ENCODE measurements at regions not wholly inside any gene's neighbourhood (a gene's known extent, or its start where the extent isn't known, plus 50 kb on each side); places are given as distances from the start of the nearest gene placed in this dataset.

GRCh38 chr13:76570510-76570971, 315.7 kb downstream of the KCTD12 start:
- DNase-seq (ENCODE audit: low read depth), result no peak
- no peak for TF ChIP-seq CTCF (IDR thresholded peaks at IDR 0.05; ENCODE audit: control insufficient read depth, insufficient read depth, low read depth, low read length, missing control alignments)
- H3K4me3 ChIP-seq (ENCODE audit: control insufficient read depth, low read depth, low read length), result no peak overlapping the region

DNA sequence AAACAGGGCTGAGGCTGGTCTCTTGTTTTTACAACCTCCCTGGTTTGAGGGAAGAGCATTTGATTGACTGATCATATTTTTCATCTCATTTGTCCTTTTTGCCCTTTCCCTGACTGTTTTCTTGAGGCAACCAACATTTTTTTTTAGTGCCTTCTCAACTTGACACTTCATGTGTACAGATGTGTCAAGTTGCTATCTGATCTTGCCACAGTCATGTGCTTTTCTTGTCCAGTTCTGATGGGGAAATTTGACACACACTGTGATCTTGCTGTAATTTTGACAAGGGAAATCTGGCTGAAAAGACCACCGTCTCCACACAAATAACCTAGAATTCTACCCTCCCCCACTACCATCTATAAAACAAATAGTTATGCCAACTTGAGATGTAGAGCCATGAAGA, 329.6 kb downstream of the KCTD12 start:
- H3K4me3 ChIP-seq (ENCODE audit: control insufficient read depth, low read depth, low read length), result no peak overlapping the region
- no peak for DNase-seq (ENCODE audit: low read depth)
- no peak for TF ChIP-seq CTCF (IDR thresholded peaks at IDR 0.05; ENCODE audit: control insufficient read depth, insufficient read depth, low read depth, low read length, missing control alignments)

GRCh38 chr13:76552807-76553206, 333.4 kb downstream of the KCTD12 start:
- H3K4me3 ChIP-seq (ENCODE audit: control insufficient read depth, low read depth, low read length), result no peak overlapping the region
- no peak for DNase-seq (ENCODE audit: low read depth)
- no peak for TF ChIP-seq CTCF (IDR thresholded peaks at IDR 0.05; ENCODE audit: control insufficient read depth, insufficient read depth, low read depth, low read length, missing control alignments)

DNA sequence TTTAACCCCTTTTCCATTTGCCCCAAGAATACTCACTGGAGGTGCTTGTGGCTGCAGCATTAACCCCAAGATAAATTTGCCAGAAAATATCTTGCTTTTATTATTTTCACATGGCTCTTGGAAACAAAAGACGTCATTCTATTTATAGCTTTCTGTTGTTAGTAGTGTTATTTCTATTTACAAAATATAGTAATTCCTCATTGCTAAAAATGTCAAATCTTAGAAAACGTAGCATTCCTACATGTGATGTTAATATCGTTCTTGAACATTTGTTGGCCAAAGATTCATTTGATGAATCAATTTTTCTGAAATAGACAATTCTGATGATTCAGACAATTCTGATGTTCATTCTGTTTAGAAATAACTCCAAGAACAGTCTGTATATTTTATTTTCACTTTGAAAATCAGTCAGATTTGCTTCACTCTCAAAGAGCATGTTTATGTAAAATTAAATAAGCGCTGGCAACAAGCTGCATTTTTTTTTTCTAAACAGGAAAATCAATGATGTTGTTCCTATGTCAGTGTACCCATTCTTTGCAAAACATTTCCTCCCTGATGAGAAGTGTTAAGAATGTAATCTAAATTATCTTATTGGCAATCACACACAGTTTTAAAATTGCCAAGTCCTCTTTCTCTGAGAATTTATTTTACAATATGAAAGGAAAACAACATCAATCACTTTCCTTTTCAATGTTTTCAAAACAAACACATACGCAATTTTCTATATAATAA, 334.0 kb downstream of the KCTD12 start:
- no peak for TF ChIP-seq CTCF (IDR thresholded peaks at IDR 0.05; ENCODE audit: control insufficient read depth, insufficient read depth, low read depth, low read length, missing control alignments)
- H3K4me3 ChIP-seq (ENCODE audit: control insufficient read depth, low read depth, low read length), result no peak overlapping the region
- DNase-seq (ENCODE audit: low read depth), result no peak

- no peak overlapping the region for H3K4me3 ChIP-seq (ENCODE audit: control insufficient read depth, low read depth, low read length)
- no peak for DNase-seq (ENCODE audit: low read depth)
- TF ChIP-seq CTCF (IDR thresholded peaks at IDR 0.05; ENCODE audit: control insufficient read depth, insufficient read depth, low read depth, low read length, missing control alignments), result no peak
Observed at GRCh38 chr13:76542176-76542575, 344.0 kb downstream of the KCTD12 start.

- no peak for DNase-seq (ENCODE audit: low read depth)
- H3K4me3 ChIP-seq (ENCODE audit: control insufficient read depth, low read depth, low read length), result no peak overlapping the region
- no peak for TF ChIP-seq CTCF (IDR thresholded peaks at IDR 0.05; ENCODE audit: control insufficient read depth, insufficient read depth, low read depth, low read length, missing control alignments)
Observed at GRCh38 chr13:76538004-76538403, 348.2 kb downstream of the KCTD12 start.

Measured in AG09309 (cell line).